IMR-90 (cell line): ENCODE measurements at regions not wholly inside any gene's neighbourhood (a gene's known extent, or its start where the extent isn't known, plus 50 kb on each side); places are given as distances from the start of the nearest gene placed in this dataset.

Source experiments
- ATAC-seq: fragments of 200-7000 bp; cut with Tn5 transposase; 2 replicates; pipeline ENCODE4 v1.9.1; 2020; ENCODE audit warnings: low read depth, mild to moderate bottlenecking, moderate library complexity
- BruUV-seq: library from RNA; stranded (reverse); fragments of 400-500 nt; replicated peaks from 2 replicates; lab custom pipeline; 2021; lab: Mats Ljungman, UMichigan
- CTCF ChIA-PET: fragments of 300-600 bp; formaldehyde crosslinking; extraction: SDS; loops from one replicate; lab custom pipeline; 2021; ENCODE audit warnings: antibody characterized with exemption; lab: Yijun Ruan, JAX
- POLR2A ChIA-PET: fragments of 300-600 bp; sonication (Branson Sonifier 250); formaldehyde crosslinking; loops from one replicate; lab custom pipeline; 2022; ENCODE audit warnings: antibody characterized with exemption; ENCODE audit not compliant: unreplicated experiment; lab: Charles Lee
- DNase-seq: peaks from one replicate; pipeline ENCODE4 v3.0.0; 2013
- H2AFZ ChIP-seq: replicated peaks from 2 replicates; pipeline ENCODE3; 2013; ENCODE audit warnings: low read length, mild to moderate bottlenecking; ENCODE audit not compliant: poor library complexity
- H2AK5ac ChIP-seq: 2 replicates; pipeline ENCODE4 v1.6.1; 2013; ENCODE audit warnings: low read depth, low read length, inconsistent platforms
- H2AK9ac ChIP-seq: replicated peaks from 2 replicates; pipeline ENCODE3; 2013; ENCODE audit warnings: mild to moderate bottlenecking, low read depth, low read length, moderate library complexity; ENCODE audit not compliant: poor library complexity
- H2BK120ac ChIP-seq: 2 replicates; pipeline ENCODE4 v1.6.1; 2013; ENCODE audit warnings: low read depth, low read length, inconsistent platforms
- H2BK15ac ChIP-seq: 3 replicates; pipeline ENCODE4 v1.6.1; 2013; ENCODE audit warnings: low read depth, low read length, inconsistent platforms
- H2BK20ac ChIP-seq: 2 replicates; pipeline ENCODE4 v1.6.1; 2013; ENCODE audit warnings: low read depth, mild to moderate bottlenecking, inconsistent platforms, low read length, moderate library complexity
- H2BK5ac ChIP-seq: 2 replicates; pipeline ENCODE4 v1.6.1; 2013; ENCODE audit warnings: mild to moderate bottlenecking, low read depth, low read length, inconsistent platforms; ENCODE audit not compliant: poor library complexity, severe bottlenecking
- H3K14ac ChIP-seq: replicated peaks from 2 replicates; pipeline ENCODE4 v1.6.1; 2013; ENCODE audit warnings: low read depth, low read length, inconsistent platforms
- H3K18ac ChIP-seq: 2 replicates; pipeline ENCODE4 v1.6.1; 2013; ENCODE audit warnings: low read depth, low read length, control low read depth
- H3K23ac ChIP-seq: 2 replicates; pipeline ENCODE4 v1.6.1; 2013; ENCODE audit warnings: low read depth, low read length, inconsistent platforms
- H3K27ac ChIP-seq: 2 replicates; pipeline ENCODE4 v1.5.1; 2013; ENCODE audit warnings: mild to moderate bottlenecking, control low read depth, low read length; ENCODE audit not compliant: insufficient read depth
- H3K27me3 ChIP-seq: 2 replicates; pipeline ENCODE4 v1.6.1; 2013; ENCODE audit warnings: low read length; ENCODE audit not compliant: control insufficient read depth, insufficient read depth
- H3K36me3 ChIP-seq: 2 replicates; pipeline ENCODE4 v1.6.1; 2013; ENCODE audit warnings: low read length, mixed read lengths; ENCODE audit not compliant: control insufficient read depth, insufficient read depth
- H3K4ac ChIP-seq: 2 replicates; pipeline ENCODE4 v1.6.1; 2013; ENCODE audit warnings: low read depth, low read length, inconsistent platforms
- H3K4me1 ChIP-seq: 2 replicates; pipeline ENCODE4 v1.6.1; 2013; ENCODE audit warnings: low read length, mixed read lengths; ENCODE audit not compliant: control insufficient read depth, insufficient read depth
- H3K4me2 ChIP-seq: 2 replicates; pipeline ENCODE4 v1.6.1; 2013; ENCODE audit warnings: low read depth, mild to moderate bottlenecking, control low read depth, low read length, moderate library complexity
- H3K4me3 ChIP-seq: 2 replicates; pipeline ENCODE4 v1.5.1; 2013; ENCODE audit warnings: low read depth, mild to moderate bottlenecking, control low read depth, low read length, moderate library complexity; ENCODE audit not compliant: insufficient read depth
- H3K56ac ChIP-seq: 2 replicates; pipeline ENCODE4 v1.6.1; 2013; ENCODE audit warnings: low read length, inconsistent platforms; ENCODE audit not compliant: insufficient read depth; ENCODE audit errors: extremely low read depth
- H3K79me1 ChIP-seq, 2 experiments: 2 replicates each; pipeline ENCODE4 v1.6.1; 2013; ENCODE audit warnings: low read length in 2 of 2, inconsistent platforms in 1 of 2, low read depth in 1 of 2
- H3K9ac ChIP-seq: 2 replicates; pipeline ENCODE4 v1.6.1; 2013; ENCODE audit warnings: low read depth, low read length, control low read depth
- H3K9me1 ChIP-seq: 2 replicates; pipeline ENCODE4 v1.6.1; 2013; ENCODE audit warnings: low read length, inconsistent platforms; ENCODE audit not compliant: insufficient read depth
- H3K9me3 ChIP-seq: 2 replicates; pipeline ENCODE4 v1.6.1; 2013; ENCODE audit warnings: low read length; ENCODE audit not compliant: control insufficient read depth, insufficient read depth
- H4K20me1 ChIP-seq: 2 replicates; pipeline ENCODE4 v1.6.1; 2013; ENCODE audit warnings: low read length, inconsistent platforms; ENCODE audit not compliant: insufficient read depth
- H4K5ac ChIP-seq: 2 replicates; pipeline ENCODE4 v1.6.1; 2013; ENCODE audit warnings: mild to moderate bottlenecking, low read depth, low read length, control low read depth
- H4K8ac ChIP-seq, 2 experiments: 2 replicates each; pipeline ENCODE4 v1.6.1; 2013; ENCODE audit warnings: low read depth in 2 of 2, low read length in 2 of 2, control low read depth in 1 of 2, inconsistent platforms in 1 of 2
- H4K91ac ChIP-seq: 2 replicates; pipeline ENCODE4 v1.6.1; 2013; ENCODE audit warnings: low read depth, low read length, inconsistent platforms; ENCODE audit not compliant: insufficient read depth
- BHLHE40 ChIP-seq: fragments of 150-350 bp; IDR thresholded peaks from 2 replicates; pipeline ENCODE4 v1.6.1; 2016; ENCODE audit warnings: mild to moderate bottlenecking, low read depth, low read length
- CEBPB ChIP-seq: IDR thresholded peaks from 2 replicates; pipeline ENCODE4 v1.6.1; 2012; ENCODE audit warnings: low read depth, low read length, improper control_type of control experiment
- CHD1 ChIP-seq: IDR thresholded peaks from 2 replicates; pipeline ENCODE4 v1.6.1; 2012; ENCODE audit warnings: low read depth, low read length, improper control_type of control experiment
- CTCF ChIP-seq: conservative IDR thresholded peaks from 2 replicates; pipeline ENCODE4 v1.5.1; 2012; ENCODE audit warnings: mild to moderate bottlenecking, low read depth, low read length, improper control_type of control experiment
- ELK1 ChIP-seq: fragments of 150-350 bp; IDR thresholded peaks from 2 replicates; pipeline ENCODE4 v1.6.1; 2016; ENCODE audit warnings: low read depth, mild to moderate bottlenecking, low read length, moderate library complexity, borderline replicate concordance
- FOS ChIP-seq: fragments of 150-350 bp; IDR thresholded peaks from 2 replicates; pipeline ENCODE4 v1.6.1; 2016; ENCODE audit warnings: low read depth, low read length
- MAFK ChIP-seq: IDR thresholded peaks from 2 replicates; pipeline ENCODE4 v1.6.1; 2012; ENCODE audit warnings: low read depth, low read length, improper control_type of control experiment
- MAZ ChIP-seq: IDR thresholded peaks from 2 replicates; pipeline ENCODE4 v1.6.1; 2012; ENCODE audit warnings: low read depth, mild to moderate bottlenecking, low read length, improper control_type of control experiment, moderate library complexity, borderline replicate concordance
- MXI1 ChIP-seq: IDR thresholded peaks from 2 replicates; pipeline ENCODE4 v1.6.1; 2012; ENCODE audit warnings: low read depth, mild to moderate bottlenecking, low read length, moderate library complexity, borderline replicate concordance
- NFE2L2 ChIP-seq: fragments of 150-350 bp; IDR thresholded peaks from 2 replicates; pipeline ENCODE4 v1.6.1; 2016; ENCODE audit warnings: low read depth, mild to moderate bottlenecking, low read length
- POLR2A ChIP-seq: IDR thresholded peaks from 2 replicates; pipeline ENCODE4 v1.6.1; 2012; ENCODE audit warnings: mild to moderate bottlenecking, low read depth, low read length
- RAD21 ChIP-seq: IDR thresholded peaks from 2 replicates; pipeline ENCODE4 v1.6.1; 2012; ENCODE audit warnings: low read length, improper control_type of control experiment
- RCOR1 ChIP-seq: IDR thresholded peaks from 2 replicates; pipeline ENCODE4 v1.6.1; 2012; ENCODE audit warnings: mild to moderate bottlenecking, low read length, improper control_type of control experiment; ENCODE audit not compliant: insufficient replicate concordance
- RFX5 ChIP-seq: IDR thresholded peaks from 2 replicates; pipeline ENCODE4 v1.8.0; 2012; ENCODE audit warnings: low read depth, mild to moderate bottlenecking, low read length, moderate library complexity
- SMC3 ChIP-seq: fragments of 150-350 bp; IDR thresholded peaks from 2 replicates; pipeline ENCODE4 v1.6.1; 2016; ENCODE audit warnings: low read depth, mild to moderate bottlenecking, antibody characterized with exemption, low read length, moderate library complexity
- USF2 ChIP-seq: fragments of 150-350 bp; IDR thresholded peaks from 2 replicates; pipeline ENCODE4 v1.6.1; 2017; ENCODE audit warnings: mild to moderate bottlenecking, antibody characterized with exemption, low read length, low read depth
- WGBS, 2 experiments: methylation state at CpG; one replicate each; pipeline versions ENCODE4 v1.1.5 to v1.1.7; 2013; ENCODE audit warnings: missing lambda C conversion rate in 2 of 2; ENCODE audit not compliant: insufficient read length in 1 of 2; ENCODE audit errors: extremely low coverage in 2 of 2; 5-methylcytosine and 5-hydroxymethylcytosine counted together
- dilution Hi-C: fragments of 300-500 bp; cut with HindIII; formaldehyde crosslinking; loops from one replicate; pipeline ENCODE4 v1.14.3; 2018; ENCODE audit warnings: low sequenced_read_pairs; ENCODE audit not compliant: unreplicated experiment
- in situ Hi-C: fragments of 300-500 bp; cut with MboI; formaldehyde crosslinking; loops from 3 replicates; pipeline ENCODE4 v1.14.3; 2019; ENCODE audit warnings: low sequenced_read_pairs, inconsistent platforms, mixed read lengths
- intact Hi-C: fragments of 100-400 bp; cut with micrococcal nuclease; formaldehyde crosslinking; loops from 2 replicates; pipeline ENCODE4 v1.10.0; 2022

GRCh38 chr11:57121996-57122395 lies 59.8 kb upstream of the LRRC55 start:
- no peak overlapping the region for H4K8ac ChIP-seq
- no peak overlapping the region for H4K5ac ChIP-seq
- ChIA-PET POLR2A (no interaction called here), CTCF (interaction anchor here (1.8 kb wide), 1 partner anchor 127 kb away, joined by 13 read pairs; no protein-coding TSS in a partner anchor)
- H3K27ac ChIP-seq, result no peak overlapping the region
- H3K27me3 ChIP-seq, result peaks cover 15% of the 10 kb centered on the region
- H3K56ac ChIP-seq, result no peak overlapping the region
- no peak overlapping the region for H2AFZ ChIP-seq
- no peak for TF ChIP-seq MXI1
- no peak for TF ChIP-seq CTCF
- no peak for TF ChIP-seq POLR2A
- no peak for TF ChIP-seq RAD21
- no peak for TF ChIP-seq MAZ
- no peak for TF ChIP-seq CHD1
- no peak for TF ChIP-seq BHLHE40
- no peak for TF ChIP-seq USF2
- no peak for TF ChIP-seq RFX5
- no peak for TF ChIP-seq MAFK
- TF ChIP-seq RCOR1, result no peak
- no peak for TF ChIP-seq SMC3
- no peak for TF ChIP-seq FOS
- no peak for TF ChIP-seq CEBPB
- TF ChIP-seq ELK1, result no peak
- no peak for TF ChIP-seq NFE2L2
- H3K18ac ChIP-seq, result no peak overlapping the region
- H4K20me1 ChIP-seq, result no peaks in the 10 kb centered on the region
- no peak overlapping the region for H4K91ac ChIP-seq
- no peaks in the 10 kb centered on the region for H3K79me1 ChIP-seq
- H2BK120ac ChIP-seq, result no peak overlapping the region
- no peak overlapping the region for H3K14ac ChIP-seq
- H2BK15ac ChIP-seq, result no peak overlapping the region
- intact Hi-C loops, result no loop called here
- DNase-seq (no peak), ATAC-seq (no peak)
- H2BK20ac ChIP-seq, result no peak overlapping the region
- no peaks in the 10 kb centered on the region for H3K4me1 ChIP-seq
- BruUV-seq, result no TSS peak
- no peaks in the 10 kb centered on the region for H3K36me3 ChIP-seq
- no peak overlapping the region for H3K4me3 ChIP-seq
- no peak overlapping the region for H2AK9ac ChIP-seq
- H3K4ac ChIP-seq, result no peak overlapping the region
- in situ Hi-C loops, result no loop called here
- H3K9ac ChIP-seq, result no peak overlapping the region
- no peaks in the 10 kb centered on the region for H3K9me3 ChIP-seq
- H3K9me1 ChIP-seq, result no peaks in the 10 kb centered on the region
- no CpG with 5 or more reads among the region's 1 CpG for WGBS, 2 experiments
- H3K23ac ChIP-seq, result no peak overlapping the region
- no peak overlapping the region for H2BK5ac ChIP-seq
- dilution Hi-C loops, result no loop called here
- H3K4me2 ChIP-seq, result no peak overlapping the region
- H2AK5ac ChIP-seq, result no peak overlapping the region
